Liver (tissue), 8 donors: ENCODE measurements at regions not wholly inside any gene's neighbourhood (a gene's known extent, or its start where the extent isn't known, plus 50 kb on each side); places are given as distances from the start of the nearest gene placed in this dataset.

ENCODE experiments used
- DNase-seq: peaks from one replicate; pipeline ENCODE4 v3.0.0-alpha.2; 2017; ENCODE audit warnings: low spot score
- H3K27ac ChIP-seq, 2 donors: one replicate each; pipeline ENCODE4 v1.7.0; 2013; ENCODE audit warnings: inconsistent platforms in 2 of 2, low read length in 2 of 2, control low read depth in 1 of 2, low read depth in 1 of 2, mild to moderate bottlenecking in 1 of 2
- H3K27me3 ChIP-seq, 4 donors: one replicate each; pipeline versions ENCODE4 v1.6.1 to v1.7.0; 2013; ENCODE audit warnings: low read length in 3 of 4, inconsistent platforms in 1 of 4, mild to moderate bottlenecking in 1 of 4, moderate library complexity in 1 of 4; ENCODE audit not compliant: control insufficient read depth in 4 of 4, insufficient read depth in 4 of 4
- H3K36me3 ChIP-seq, 4 donors: one replicate each; pipeline versions ENCODE4 v1.6.1 to v1.7.0; 2013; ENCODE audit warnings: low read length in 3 of 4, mild to moderate bottlenecking in 3 of 4, low read depth in 1 of 4, moderate library complexity in 1 of 4; ENCODE audit not compliant: control insufficient read depth in 4 of 4, insufficient read depth in 3 of 4
- H3K4me1 ChIP-seq, 4 donors: one replicate each; pipeline versions ENCODE4 v1.6.1 to v1.7.0; 2013; ENCODE audit warnings: low read length in 3 of 4, mild to moderate bottlenecking in 3 of 4, moderate library complexity in 1 of 4; ENCODE audit not compliant: control insufficient read depth in 4 of 4, insufficient read depth in 4 of 4
- H3K4me3 ChIP-seq, 3 donors: one replicate each; pipeline versions ENCODE4 v1.6.1 to v1.7.0; 2013; ENCODE audit warnings: low read length in 3 of 3, control low read depth in 1 of 3, low read depth in 1 of 3, mild to moderate bottlenecking in 1 of 3
- H3K9ac ChIP-seq, 2 donors: one replicate each; pipeline ENCODE4 v1.7.0; 2013; ENCODE audit warnings: low read length in 2 of 2, mild to moderate bottlenecking in 2 of 2, moderate library complexity in 2 of 2, control low read depth in 1 of 2, low read depth in 1 of 2
- H3K9me3 ChIP-seq, 4 donors: one replicate each; pipeline versions ENCODE4 v1.6.1 to v1.7.0; 2013; ENCODE audit warnings: low read length in 3 of 4; ENCODE audit not compliant: control insufficient read depth in 4 of 4
- ATF3 ChIP-seq: IDR thresholded peaks from 2 replicates; pipeline ENCODE4 v1.6.1; 2016; ENCODE audit warnings: antibody characterized with exemption
- EGR1 ChIP-seq, 2 donors: IDR thresholded peaks; 2 replicates each; pipeline ENCODE4 v1.6.1; 2016 to 2018; ENCODE audit warnings: antibody characterized with exemption in 2 of 2, low read depth in 2 of 2
- FOXA1 ChIP-seq: IDR thresholded peaks from 2 replicates; pipeline ENCODE4 v1.6.1; 2016; ENCODE audit warnings: antibody characterized with exemption
- FOXA2 ChIP-seq: IDR thresholded peaks from 2 replicates; pipeline ENCODE4 v1.6.1; 2016; ENCODE audit warnings: antibody characterized with exemption
- GABPA ChIP-seq, 2 donors: IDR thresholded peaks in 1 of 2; conservative IDR thresholded peaks in 1 of 2; 2 replicates each; pipeline ENCODE4 v1.6.1; 2016; ENCODE audit warnings: antibody characterized with exemption in 2 of 2, mild to moderate bottlenecking in 1 of 2, moderate library complexity in 1 of 2
- HNF4A ChIP-seq, 2 donors: conservative IDR thresholded peaks; 2 replicates each; pipeline ENCODE4 v1.6.1; 2016; ENCODE audit warnings: antibody characterized with exemption in 2 of 2, mild to moderate bottlenecking in 2 of 2
- HNF4G ChIP-seq: IDR thresholded peaks from 2 replicates; pipeline ENCODE4 v1.6.1; 2016; ENCODE audit warnings: antibody characterized with exemption
- JUND ChIP-seq, 2 donors: IDR thresholded peaks; 2 replicates each; pipeline ENCODE4 v1.6.1; 2016; ENCODE audit warnings: antibody characterized with exemption in 2 of 2
- MAX ChIP-seq: IDR thresholded peaks from 2 replicates; pipeline ENCODE4 v1.6.1; 2016; ENCODE audit warnings: antibody characterized with exemption
- NR2F2 ChIP-seq: IDR thresholded peaks from 2 replicates; pipeline ENCODE4 v1.6.1; 2016; ENCODE audit warnings: antibody characterized with exemption
- RAD21 ChIP-seq, 2 donors: IDR thresholded peaks; 2 replicates each; pipeline ENCODE4 v1.6.1; 2016; ENCODE audit warnings: antibody characterized with exemption in 2 of 2, mild to moderate bottlenecking in 2 of 2
- RXRA ChIP-seq, 2 donors: IDR thresholded peaks; 2 replicates each; pipeline ENCODE4 v1.6.1; 2017 to 2018; ENCODE audit warnings: antibody characterized with exemption in 2 of 2, mild to moderate bottlenecking in 1 of 2
- SP1 ChIP-seq: IDR thresholded peaks from 2 replicates; pipeline ENCODE4 v1.6.1; 2018; ENCODE audit warnings: antibody characterized with exemption, mild to moderate bottlenecking
- TAF1 ChIP-seq: conservative IDR thresholded peaks from 2 replicates; pipeline ENCODE4 v1.6.1; 2016; ENCODE audit warnings: antibody characterized with exemption, mild to moderate bottlenecking
- YY1 ChIP-seq: IDR thresholded peaks from 2 replicates; pipeline ENCODE4 v1.6.1; 2016; ENCODE audit warnings: antibody characterized with exemption, mild to moderate bottlenecking
- ZBTB33 ChIP-seq: IDR thresholded peaks from 2 replicates; pipeline ENCODE4 v1.6.1; 2016; ENCODE audit warnings: antibody characterized with exemption
- WGBS: extraction: QIAGEN DNeasy Blood & Tissue Kit; methylation state at CpG from one replicate; pipeline ENCODE4 v1.1.7; 2013; 5-methylcytosine and 5-hydroxymethylcytosine counted together
- TF ChIP-seq, protein P1 (sequence below): IDR thresholded peaks from 2 replicates; pipeline ENCODE4 v1.6.1; 2016; ENCODE audit warnings: antibody characterized with exemption, mild to moderate bottlenecking
- TF ChIP-seq, protein P2 (sequence below): fragments of 150-350 bp; IDR thresholded peaks from 2 replicates; pipeline ENCODE4 v1.5.1; 2017; ENCODE audit warnings: improper control_type of control experiment, low read depth, low read length; ENCODE audit not compliant: missing input control
- donor health status: healthy.
- donor health status: healthy.
- donor health status: healthy.
- donor health status: healthy.
- donor health status: healthy.

- peaks cover 0 to 5% (median 2%) of the 10 kb centered on the region in 4 donors for H3K9me3 ChIP-seq
- H3K9ac ChIP-seq = no peak overlapping the region
- 60% methylated on average over 2 of the region's 2 CpGs for WGBS
- DNase-seq = no peak
- no peaks in the 10 kb centered on the region for H3K4me1 ChIP-seq
- no peak overlapping the region for H3K4me3 ChIP-seq
- peaks cover 0 to 5% (median 0%) of the 10 kb centered on the region in 4 donors for H3K27me3 ChIP-seq
- no peak for TF ChIP-seq FOXA2
- TF ChIP-seq RXRA (IDR thresholded peaks at IDR 0.05) = no peak
- no peaks in the 10 kb centered on the region for H3K36me3 ChIP-seq
- H3K27ac ChIP-seq = no peak overlapping the region
Measured at GRCh38 chr16:26688105-26688504, 378.6 kb upstream of the C16orf82 start.

DNA sequence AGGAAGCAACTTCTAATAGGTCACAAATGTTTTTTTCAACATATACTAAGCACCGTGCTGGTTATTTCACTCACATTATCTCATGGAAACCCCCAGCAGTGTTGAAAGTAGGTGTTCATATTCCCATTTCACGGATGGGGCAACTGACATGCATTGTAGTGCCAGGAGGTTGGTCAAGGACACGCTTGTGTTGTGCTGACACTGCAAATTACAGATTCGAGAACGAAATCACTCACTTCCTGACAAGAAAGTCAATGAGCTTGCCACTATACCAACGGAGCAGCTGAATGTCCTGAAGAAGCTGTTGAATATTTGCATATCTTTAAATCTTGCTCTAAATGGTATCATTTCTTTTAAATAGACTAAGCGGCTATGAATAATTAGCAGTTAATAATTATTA lies 378.0 kb upstream of the C16orf82 start:
- H3K4me1 ChIP-seq = no peaks in the 10 kb centered on the region
- WGBS = 65% methylated on average over 7 of the region's 7 CpGs
- H3K9ac ChIP-seq = no peak overlapping the region
- H3K9me3 ChIP-seq = peaks cover 0 to 5% (median 2%) of the 10 kb centered on the region in 4 donors
- no peaks in the 10 kb centered on the region for H3K36me3 ChIP-seq
- H3K27me3 ChIP-seq = peaks cover 0 to 5% (median 0%) of the 10 kb centered on the region in 4 donors
- no peak overlapping the region for H3K27ac ChIP-seq
- no peak for TF ChIP-seq ATF3
- no peak for TF ChIP-seq RAD21 (IDR thresholded peaks at IDR 0.05)
- TF ChIP-seq JUND (IDR thresholded peaks at IDR 0.05) = no peak
- no peak for TF ChIP-seq EGR1 (IDR thresholded peaks at IDR 0.05; ENCODE audit: low read depth in 2 of 2)
- TF ChIP-seq NR2F2 = no peak
- TF ChIP-seq TAF1 = no peak
- TF ChIP-seq HNF4G = no peak
- TF ChIP-seq FOXA1 = no peak
- no peak for TF ChIP-seq HNF4A (conservative IDR thresholded peaks at IDR 0.05)
- no peak for DNase-seq
- H3K4me3 ChIP-seq = no peak overlapping the region

GRCh38 chr16:26692658-26693057 lies 374.1 kb upstream of the C16orf82 start:
- TF ChIP-seq, protein P1, sequence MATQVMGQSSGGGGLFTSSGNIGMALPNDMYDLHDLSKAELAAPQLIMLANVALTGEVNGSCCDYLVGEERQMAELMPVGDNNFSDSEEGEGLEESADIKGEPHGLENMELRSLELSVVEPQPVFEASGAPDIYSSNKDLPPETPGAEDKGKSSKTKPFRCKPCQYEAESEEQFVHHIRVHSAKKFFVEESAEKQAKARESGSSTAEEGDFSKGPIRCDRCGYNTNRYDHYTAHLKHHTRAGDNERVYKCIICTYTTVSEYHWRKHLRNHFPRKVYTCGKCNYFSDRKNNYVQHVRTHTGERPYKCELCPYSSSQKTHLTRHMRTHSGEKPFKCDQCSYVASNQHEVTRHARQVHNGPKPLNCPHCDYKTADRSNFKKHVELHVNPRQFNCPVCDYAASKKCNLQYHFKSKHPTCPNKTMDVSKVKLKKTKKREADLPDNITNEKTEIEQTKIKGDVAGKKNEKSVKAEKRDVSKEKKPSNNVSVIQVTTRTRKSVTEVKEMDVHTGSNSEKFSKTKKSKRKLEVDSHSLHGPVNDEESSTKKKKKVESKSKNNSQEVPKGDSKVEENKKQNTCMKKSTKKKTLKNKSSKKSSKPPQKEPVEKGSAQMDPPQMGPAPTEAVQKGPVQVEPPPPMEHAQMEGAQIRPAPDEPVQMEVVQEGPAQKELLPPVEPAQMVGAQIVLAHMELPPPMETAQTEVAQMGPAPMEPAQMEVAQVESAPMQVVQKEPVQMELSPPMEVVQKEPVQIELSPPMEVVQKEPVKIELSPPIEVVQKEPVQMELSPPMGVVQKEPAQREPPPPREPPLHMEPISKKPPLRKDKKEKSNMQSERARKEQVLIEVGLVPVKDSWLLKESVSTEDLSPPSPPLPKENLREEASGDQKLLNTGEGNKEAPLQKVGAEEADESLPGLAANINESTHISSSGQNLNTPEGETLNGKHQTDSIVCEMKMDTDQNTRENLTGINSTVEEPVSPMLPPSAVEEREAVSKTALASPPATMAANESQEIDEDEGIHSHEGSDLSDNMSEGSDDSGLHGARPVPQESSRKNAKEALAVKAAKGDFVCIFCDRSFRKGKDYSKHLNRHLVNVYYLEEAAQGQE = no peak
- TF ChIP-seq RXRA (IDR thresholded peaks at IDR 0.05) (no peak), ZBTB33 (no peak), GABPA (IDR thresholded peaks at IDR 0.05 in 1 of 2, conservative IDR thresholded peaks at IDR 0.05 in 1 of 2) (no peak), HNF4G (no peak), YY1 (no peak), ATF3 (no peak), JUND (IDR thresholded peaks at IDR 0.05) (no peak), TAF1 (no peak), FOXA1 (no peak), NR2F2 (no peak), RAD21 (IDR thresholded peaks at IDR 0.05) (no peak), FOXA2 (no peak), MAX (no peak), HNF4A (conservative IDR thresholded peaks at IDR 0.05) (no peak), SP1 (no peak)
- TF ChIP-seq, protein P2, sequence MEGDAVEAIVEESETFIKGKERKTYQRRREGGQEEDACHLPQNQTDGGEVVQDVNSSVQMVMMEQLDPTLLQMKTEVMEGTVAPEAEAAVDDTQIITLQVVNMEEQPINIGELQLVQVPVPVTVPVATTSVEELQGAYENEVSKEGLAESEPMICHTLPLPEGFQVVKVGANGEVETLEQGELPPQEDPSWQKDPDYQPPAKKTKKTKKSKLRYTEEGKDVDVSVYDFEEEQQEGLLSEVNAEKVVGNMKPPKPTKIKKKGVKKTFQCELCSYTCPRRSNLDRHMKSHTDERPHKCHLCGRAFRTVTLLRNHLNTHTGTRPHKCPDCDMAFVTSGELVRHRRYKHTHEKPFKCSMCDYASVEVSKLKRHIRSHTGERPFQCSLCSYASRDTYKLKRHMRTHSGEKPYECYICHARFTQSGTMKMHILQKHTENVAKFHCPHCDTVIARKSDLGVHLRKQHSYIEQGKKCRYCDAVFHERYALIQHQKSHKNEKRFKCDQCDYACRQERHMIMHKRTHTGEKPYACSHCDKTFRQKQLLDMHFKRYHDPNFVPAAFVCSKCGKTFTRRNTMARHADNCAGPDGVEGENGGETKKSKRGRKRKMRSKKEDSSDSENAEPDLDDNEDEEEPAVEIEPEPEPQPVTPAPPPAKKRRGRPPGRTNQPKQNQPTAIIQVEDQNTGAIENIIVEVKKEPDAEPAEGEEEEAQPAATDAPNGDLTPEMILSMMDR = no peak
- Histone ChIP-seq H3K4me1 (no peaks in the 10 kb centered on the region), H3K4me3 (no peak overlapping the region), H3K27ac (no peak overlapping the region), H3K36me3 (no peaks in the 10 kb centered on the region), H3K27me3 (peaks cover 0 to 5% (median 0%) of the 10 kb centered on the region in 4 donors), H3K9me3 (peaks cover 0 to 5% (median 0%) of the 10 kb centered on the region in 4 donors), H3K9ac (no peak overlapping the region)
- WGBS = 56% methylated on average over 1 of the region's 1 CpG
- DNase-seq = no peak
